ENCODE measurements at regions not wholly inside any gene's neighbourhood (a gene's known extent, or its start where the extent isn't known, plus 50 kb on each side); places are given as distances from the start of the nearest gene placed in this dataset.
A peak's percentile ranks its signal among the peaks of the same experiment; 100 is the strongest.

DNA sequence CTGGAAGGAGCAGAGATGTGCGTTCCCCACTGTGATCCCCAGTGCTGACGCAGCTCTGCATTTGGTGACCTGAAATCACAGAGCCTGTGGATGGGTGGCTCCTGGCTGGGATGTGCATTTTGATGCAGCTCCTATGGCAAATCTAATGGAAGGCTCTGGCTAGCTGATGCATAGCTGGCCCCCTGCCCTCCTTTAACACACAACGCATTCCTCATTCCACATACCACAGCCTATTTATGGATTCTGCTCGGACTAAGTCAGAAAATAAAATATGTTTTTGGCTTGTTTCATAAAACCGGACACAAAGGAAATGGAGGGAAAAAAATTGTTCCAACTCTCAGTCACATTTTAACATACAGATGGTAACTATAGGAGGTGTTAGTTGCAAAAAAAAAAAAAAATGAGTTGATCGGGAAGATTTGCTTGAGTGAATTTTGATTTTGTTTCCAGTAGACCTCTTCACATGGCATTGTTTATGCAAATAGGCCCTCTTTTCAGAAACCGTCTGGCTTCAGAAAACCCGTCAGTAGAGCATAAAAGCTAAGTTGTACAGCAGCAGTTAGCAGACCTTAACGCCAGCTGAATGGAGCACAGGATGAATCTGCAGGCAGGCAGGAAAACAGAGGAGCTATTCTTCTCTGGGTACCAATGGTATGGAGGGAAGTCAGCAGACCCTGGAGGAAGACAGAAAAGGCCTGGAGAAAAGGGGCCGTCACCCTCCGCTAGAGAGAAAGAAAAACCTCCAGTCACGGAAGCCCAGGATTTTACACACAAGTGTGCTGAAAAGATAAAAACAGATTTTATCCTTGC lies 215.4 kb downstream of the HDGFL1 start:
- Histone ChIP-seq H2AFZ (ENCODE audit: low read length) (no peak overlapping the region), H2BK15ac (ENCODE audit: low read depth, low read length) (no peak overlapping the region), H3K23me2 (ENCODE audit: insufficient read length, low read depth, low read length, poor library complexity, severe bottlenecking) (no peaks in the 10 kb centered on the region), H2BK12ac (ENCODE audit: insufficient read length, low read depth, low read length) (no peak overlapping the region), H3K4ac (ENCODE audit: low read depth, low read length) (no peak overlapping the region), H2BK120ac (ENCODE audit: low read depth, low read length, poor library complexity, severe bottlenecking) (no peak overlapping the region), H3K56ac (ENCODE audit: insufficient read length, low read depth, low read length) (no peak overlapping the region), H3T11ph (ENCODE audit: low read length) (no peak overlapping the region), H3K27ac (ENCODE audit: insufficient read length, low read depth, low read length) (no peak overlapping the region), H4K20me1 (ENCODE audit: control insufficient read depth, insufficient read depth, insufficient read length) (no peaks in the 10 kb centered on the region), H3K27me3 (ENCODE audit: insufficient read depth, low read length) (no peaks in the 10 kb centered on the region), H2AK5ac (ENCODE audit: insufficient read length, low read length) (no peak overlapping the region), H4K8ac (replicated peaks; ENCODE audit: insufficient read length, low read depth, low read length) (no peak overlapping the region), H4K5ac (ENCODE audit: insufficient read length, low read depth, low read length) (no peak overlapping the region), H2BK5ac (ENCODE audit: insufficient read length, low read length) (no peak overlapping the region), H3K79me1 (ENCODE audit: insufficient read depth, low read depth, low read length, poor library complexity, severe bottlenecking) (no peaks in the 10 kb centered on the region), H4K91ac (ENCODE audit: insufficient read length, low read depth, low read length) (no peak overlapping the region), H3K4me2 (ENCODE audit: insufficient read depth, insufficient read length, low read length) (no peak overlapping the region), H2BK20ac (ENCODE audit: low read depth, low read length, poor library complexity, severe bottlenecking) (no peak overlapping the region), H3K79me2 (ENCODE audit: insufficient read depth, low read length) (no peaks in the 10 kb centered on the region), H3K18ac (ENCODE audit: insufficient read length, low read depth, low read length) (no peak overlapping the region), H3K4me1 (ENCODE audit: insufficient read depth, low read length) (peaks cover 5% of the 10 kb centered on the region; the same call in 1 of the 2 replicates), H3K9ac (ENCODE audit: extremely low read depth, insufficient read length, low read length) (no peak overlapping the region), H3K9me3 (ENCODE audit: control insufficient read depth, low read depth, low read length) (no peaks in the 10 kb centered on the region), H3K23ac (ENCODE audit: insufficient read length, low read depth, low read length) (no peak overlapping the region), H3K14ac (ENCODE audit: insufficient read depth, low read length) (no peak overlapping the region)
- TF ChIP-seq, protein P1, sequence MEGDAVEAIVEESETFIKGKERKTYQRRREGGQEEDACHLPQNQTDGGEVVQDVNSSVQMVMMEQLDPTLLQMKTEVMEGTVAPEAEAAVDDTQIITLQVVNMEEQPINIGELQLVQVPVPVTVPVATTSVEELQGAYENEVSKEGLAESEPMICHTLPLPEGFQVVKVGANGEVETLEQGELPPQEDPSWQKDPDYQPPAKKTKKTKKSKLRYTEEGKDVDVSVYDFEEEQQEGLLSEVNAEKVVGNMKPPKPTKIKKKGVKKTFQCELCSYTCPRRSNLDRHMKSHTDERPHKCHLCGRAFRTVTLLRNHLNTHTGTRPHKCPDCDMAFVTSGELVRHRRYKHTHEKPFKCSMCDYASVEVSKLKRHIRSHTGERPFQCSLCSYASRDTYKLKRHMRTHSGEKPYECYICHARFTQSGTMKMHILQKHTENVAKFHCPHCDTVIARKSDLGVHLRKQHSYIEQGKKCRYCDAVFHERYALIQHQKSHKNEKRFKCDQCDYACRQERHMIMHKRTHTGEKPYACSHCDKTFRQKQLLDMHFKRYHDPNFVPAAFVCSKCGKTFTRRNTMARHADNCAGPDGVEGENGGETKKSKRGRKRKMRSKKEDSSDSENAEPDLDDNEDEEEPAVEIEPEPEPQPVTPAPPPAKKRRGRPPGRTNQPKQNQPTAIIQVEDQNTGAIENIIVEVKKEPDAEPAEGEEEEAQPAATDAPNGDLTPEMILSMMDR (conservative IDR thresholded peaks at IDR 0.05), result no peak
- DNase-seq, result no peak
- H3K27ac Mint-ChIP-seq, result peak overlapping the region; percentile 47 to 66 (median 56); a peak in 4 of 7 replicates
- no peak overlapping the region for H3K4me3 Mint-ChIP-seq
- H3K36me3 Mint-ChIP-seq (ENCODE audit: insufficient read depth in 1 of 3, low read depth in 3 of 3), result peaks cover 0 to 6% (median 1%) of the 10 kb centered on the region in 3 experiments; a peak in 5 of 7 replicates
- no peaks in the 10 kb centered on the region for H3K27me3 Mint-ChIP-seq (ENCODE audit: low read depth)
- WGBS (ENCODE audit: extremely low coverage, insufficient read length, low lambda C conversion rate), result no CpG with 5 or more reads among the region's 12 CpGs
- peaks cover 6% of the 10 kb centered on the region in 2 experiments; a peak in 4 of 5 replicates for H3K9me3 Mint-ChIP-seq
- H3K4me1 Mint-ChIP-seq, result peaks cover 12 to 16% of the 10 kb centered on the region in 2 experiments
